ENCODE measurements at regions not wholly inside any gene's neighbourhood (a gene's known extent, or its start where the extent isn't known, plus 50 kb on each side); places are given as distances from the start of the nearest gene placed in this dataset.

DNA sequence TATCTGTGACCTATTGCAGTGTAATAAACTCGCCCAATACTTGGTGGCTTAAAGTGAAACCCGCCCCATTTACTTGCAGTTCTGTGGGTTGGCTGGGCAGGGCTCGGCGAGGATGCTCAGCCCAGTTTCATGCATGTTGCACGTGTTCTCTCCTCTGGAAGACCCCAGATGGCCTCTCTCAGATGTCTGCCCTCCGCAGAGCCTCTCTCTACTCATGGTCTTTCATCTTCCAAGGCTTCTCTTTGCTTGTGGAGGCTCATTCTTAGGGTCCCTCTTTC lies 251.4 kb downstream of the SOD2 start:
- H3K4me3 ChIP-seq (replicated peaks; ENCODE audit: low read depth, low read length), result no peak overlapping the region
- no peak for DNase-seq (ENCODE audit: low read depth)
- TF ChIP-seq, protein P1, sequence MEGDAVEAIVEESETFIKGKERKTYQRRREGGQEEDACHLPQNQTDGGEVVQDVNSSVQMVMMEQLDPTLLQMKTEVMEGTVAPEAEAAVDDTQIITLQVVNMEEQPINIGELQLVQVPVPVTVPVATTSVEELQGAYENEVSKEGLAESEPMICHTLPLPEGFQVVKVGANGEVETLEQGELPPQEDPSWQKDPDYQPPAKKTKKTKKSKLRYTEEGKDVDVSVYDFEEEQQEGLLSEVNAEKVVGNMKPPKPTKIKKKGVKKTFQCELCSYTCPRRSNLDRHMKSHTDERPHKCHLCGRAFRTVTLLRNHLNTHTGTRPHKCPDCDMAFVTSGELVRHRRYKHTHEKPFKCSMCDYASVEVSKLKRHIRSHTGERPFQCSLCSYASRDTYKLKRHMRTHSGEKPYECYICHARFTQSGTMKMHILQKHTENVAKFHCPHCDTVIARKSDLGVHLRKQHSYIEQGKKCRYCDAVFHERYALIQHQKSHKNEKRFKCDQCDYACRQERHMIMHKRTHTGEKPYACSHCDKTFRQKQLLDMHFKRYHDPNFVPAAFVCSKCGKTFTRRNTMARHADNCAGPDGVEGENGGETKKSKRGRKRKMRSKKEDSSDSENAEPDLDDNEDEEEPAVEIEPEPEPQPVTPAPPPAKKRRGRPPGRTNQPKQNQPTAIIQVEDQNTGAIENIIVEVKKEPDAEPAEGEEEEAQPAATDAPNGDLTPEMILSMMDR (IDR thresholded peaks at IDR 0.05; ENCODE audit: low read length, missing control alignments), result no peak

DNA sequence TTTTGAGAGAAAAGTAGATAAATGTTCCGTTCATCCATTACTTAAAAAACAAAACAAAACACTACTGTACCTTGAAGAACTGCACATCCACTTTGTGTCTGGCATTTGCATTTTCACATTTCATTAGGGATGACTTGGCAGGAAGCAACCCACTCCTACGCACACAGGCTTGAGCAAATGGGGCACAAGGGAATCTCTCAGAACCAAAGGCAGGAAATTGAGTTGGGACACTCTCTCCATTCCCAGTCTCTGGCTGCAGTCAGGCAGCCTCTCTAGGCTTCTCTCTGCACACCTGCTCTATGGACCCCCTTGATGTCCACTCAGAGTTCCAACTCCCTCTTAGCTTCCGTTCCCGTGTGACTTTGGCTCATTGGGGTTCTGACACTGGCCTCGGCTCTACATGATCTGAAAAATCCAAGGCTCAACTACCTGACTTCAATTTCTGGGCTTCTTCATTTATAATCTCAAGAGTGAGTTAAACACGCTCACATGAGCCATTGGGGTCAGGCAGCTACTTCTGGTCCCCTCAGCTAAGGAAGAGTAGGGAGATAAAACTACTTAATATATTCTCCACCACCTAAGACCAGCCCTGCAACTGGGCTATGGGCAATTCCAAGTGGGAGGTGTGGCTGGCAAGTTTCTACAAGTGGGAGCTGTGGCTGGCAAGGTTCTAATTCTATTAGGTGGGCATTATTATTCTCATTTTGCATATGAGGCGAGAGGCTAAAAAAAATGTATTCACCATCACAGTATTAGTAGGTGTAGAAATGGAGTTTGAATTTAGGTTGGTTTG lies 251.9 kb downstream of the SOD2 start:
- TF ChIP-seq, protein P1 (IDR thresholded peaks at IDR 0.05; ENCODE audit: low read length, missing control alignments), result no peak
- no peak overlapping the region for H3K4me3 ChIP-seq (replicated peaks; ENCODE audit: low read depth, low read length)
- DNase-seq (ENCODE audit: low read depth), result peak; percentile 36

DNA sequence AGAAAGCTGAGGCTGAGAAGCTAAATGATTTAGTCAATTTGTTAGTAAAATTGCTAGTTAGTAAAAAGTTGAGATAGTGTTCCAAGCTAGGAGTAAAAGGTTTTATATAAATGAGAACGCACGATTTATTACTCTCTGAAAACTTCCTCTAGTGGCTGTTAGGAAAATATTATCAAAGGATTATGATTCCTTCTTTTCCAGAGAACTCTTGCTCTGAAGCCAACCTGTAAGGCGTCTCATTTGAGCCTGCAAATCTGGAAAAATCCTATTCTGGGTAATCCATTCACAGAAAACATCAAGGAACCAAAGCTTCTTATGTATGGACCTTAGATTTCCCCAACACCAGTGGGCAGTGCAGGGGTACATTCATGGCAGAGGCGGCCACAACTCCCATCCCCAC lies 252.7 kb downstream of the SOD2 start:
- TF ChIP-seq, protein P1 (IDR thresholded peaks at IDR 0.05; ENCODE audit: low read length, missing control alignments), result no peak
- H3K4me3 ChIP-seq (replicated peaks; ENCODE audit: low read depth, low read length), result no peak overlapping the region
- no peak for DNase-seq (ENCODE audit: low read depth)

DNA sequence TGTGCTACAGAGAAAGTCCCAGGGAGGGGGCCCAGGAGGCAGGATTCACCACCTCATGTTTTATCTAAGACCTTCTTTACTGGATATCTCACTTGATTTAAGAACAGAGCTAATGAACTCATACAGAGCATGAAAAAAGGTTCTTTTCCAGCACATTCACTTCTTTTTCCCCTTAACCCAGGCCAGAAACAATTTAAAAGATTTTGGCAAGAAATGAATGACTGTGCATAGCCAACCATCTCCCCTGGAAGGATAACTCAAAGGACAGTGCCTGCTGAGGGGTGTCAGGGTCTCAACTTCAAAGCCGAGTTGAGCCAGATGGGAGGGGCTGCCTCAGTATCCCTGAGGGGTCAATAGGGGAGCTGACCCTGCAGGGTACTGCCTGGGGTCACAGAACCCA lies 253.4 kb downstream of the SOD2 start:
- DNase-seq (ENCODE audit: low read depth), result no peak
- H3K4me3 ChIP-seq (replicated peaks; ENCODE audit: low read depth, low read length), result no peak overlapping the region
- TF ChIP-seq, protein P1 (IDR thresholded peaks at IDR 0.05; ENCODE audit: low read length, missing control alignments), result no peak

DNA sequence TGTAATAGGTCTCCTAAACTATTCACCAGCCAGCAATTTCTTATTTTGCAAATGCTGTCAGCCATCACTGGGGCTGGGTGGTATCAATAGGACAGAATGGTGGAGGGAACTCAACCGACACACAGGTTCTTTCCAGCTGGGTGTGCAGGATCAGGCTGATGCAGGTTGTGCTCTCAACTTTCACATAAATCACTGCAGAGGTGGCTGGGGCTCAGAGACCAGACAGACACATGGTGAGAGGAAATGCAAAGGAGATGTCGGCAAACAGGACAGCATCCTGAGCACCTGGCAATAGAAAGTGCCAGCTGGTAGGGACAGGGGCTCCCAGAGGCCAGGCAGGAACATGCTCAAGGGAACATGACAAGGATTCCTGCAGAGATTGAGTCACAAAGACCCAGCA lies 254.9 kb downstream of the SOD2 start:
- no peak for DNase-seq (ENCODE audit: low read depth)

DNA sequence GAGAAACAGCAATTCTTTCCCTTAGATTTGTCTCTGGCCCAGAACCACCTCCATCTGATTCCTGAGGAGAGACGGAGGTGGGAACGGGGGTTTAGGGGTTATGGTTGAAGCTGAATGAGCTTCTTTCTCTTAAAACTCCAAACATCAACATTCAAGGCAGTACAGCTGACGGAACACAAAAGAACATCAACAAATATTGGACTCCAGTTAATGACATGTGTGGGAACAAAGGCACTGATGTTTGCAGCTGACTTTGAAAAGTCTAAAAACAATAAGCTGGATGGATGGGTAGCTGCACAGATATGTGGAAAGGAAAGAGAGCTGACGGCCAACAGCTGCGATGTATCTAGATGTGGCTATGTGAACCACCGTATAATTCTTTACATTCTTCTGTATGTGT lies 256.5 kb downstream of the SOD2 start:
- no peak for DNase-seq (ENCODE audit: low read depth)
- no peak overlapping the region for H3K4me3 ChIP-seq (replicated peaks; ENCODE audit: low read depth, low read length)
- TF ChIP-seq, protein P1 (IDR thresholded peaks at IDR 0.05; ENCODE audit: low read length, missing control alignments), result no peak

More for the DNA sequence above, 254.9 kb downstream of the SOD2 start:
- H3K4me3 ChIP-seq (replicated peaks; ENCODE audit: low read depth, low read length), result no peak overlapping the region
- TF ChIP-seq, protein P1 (IDR thresholded peaks at IDR 0.05; ENCODE audit: low read length, missing control alignments), result no peak

DNA sequence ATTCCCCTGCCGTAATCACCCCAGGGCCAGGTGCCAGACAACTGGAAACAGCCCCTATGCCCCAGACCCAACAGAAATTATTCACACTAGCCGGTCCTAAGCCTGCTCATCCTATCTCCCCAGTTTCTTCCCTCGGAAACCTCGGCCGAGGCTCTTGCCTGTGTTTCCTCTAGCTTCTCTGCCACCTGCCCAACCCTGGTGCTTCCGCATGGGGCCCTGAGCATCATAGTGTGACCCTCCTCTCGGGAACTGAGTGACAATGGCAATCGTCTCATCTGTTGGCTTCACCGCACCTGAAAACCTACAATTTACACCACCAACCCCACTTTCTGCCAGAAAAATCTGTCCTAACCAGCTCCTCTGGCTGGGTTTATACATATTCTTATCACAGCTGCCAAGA lies 257.3 kb downstream of the SOD2 start:
- no peak for DNase-seq (ENCODE audit: low read depth)
- TF ChIP-seq, protein P1 (IDR thresholded peaks at IDR 0.05; ENCODE audit: low read length, missing control alignments), result no peak
- no peak overlapping the region for H3K4me3 ChIP-seq (replicated peaks; ENCODE audit: low read depth, low read length)
